ENCODE measurements at regions not wholly inside any gene's neighbourhood (a gene's known extent, or its start where the extent isn't known, plus 50 kb on each side); places are given as distances from the start of the nearest gene placed in this dataset.

DNA sequence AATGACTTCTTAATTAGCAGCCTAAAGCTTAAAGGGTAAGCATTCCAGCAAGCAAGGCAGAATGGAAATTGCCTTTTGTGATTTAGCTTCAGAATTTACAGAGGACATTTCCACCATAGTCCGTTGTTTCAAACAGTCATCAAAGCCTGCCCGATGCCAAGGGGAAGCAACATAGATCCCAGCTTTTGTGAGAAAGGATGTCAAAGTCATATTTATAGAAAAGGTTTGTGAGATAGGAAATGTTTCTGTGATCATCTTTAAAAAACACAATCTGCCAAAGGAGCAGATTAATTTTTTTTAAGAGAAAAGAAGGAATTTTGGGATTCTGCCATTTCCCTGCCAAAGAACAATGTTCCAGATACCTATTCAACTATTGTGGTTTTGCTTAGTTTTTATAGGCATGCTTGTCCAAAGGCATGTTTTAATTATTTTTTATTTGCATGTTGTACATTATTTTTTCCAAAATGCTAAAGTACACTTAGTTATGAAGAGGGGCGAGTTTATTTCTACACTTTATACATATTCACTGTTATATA is 346.9 kb downstream of the ZNF608 start:
- ChIA-PET CTCF (ENCODE audit: low intra/inter-chr PET ratio, low total read pairs) (no interaction called here), POLR2A (no interaction called here)
- 0 out of 5 replicates have a peak, but pooled peaks cover 0 to 6% of the 10 kb centered on the region in 2 experiments for H3K27me3 ChIP-seq (ENCODE audit: control insufficient read depth in 1 of 2, insufficient read depth in 2 of 2, low read length in 2 of 2)
- in situ Hi-C loops (cut with HindIII; ENCODE audit: extremely low pct_ligation_motif_present, low pct_unique_long_range_greater_than_20kb): no loop called here
- DNase-seq (ENCODE audit: low spot score): no peak
- intact Hi-C loops (cut with micrococcal nuclease; ENCODE audit: unreplicated experiment): no loop called here
- ATAC-seq: no peak
- no peak for FAIRE-seq
- H3K9ac ChIP-seq (ENCODE audit: insufficient read depth, low read depth, low read length): no peak overlapping the region
- H4K20me1 ChIP-seq (ENCODE audit: insufficient read depth, low read length): no peaks in the 10 kb centered on the region
- H3K4me3 ChIP-seq (replicated peaks in 1 of 3; ENCODE audit: insufficient read depth in 1 of 3, low read depth in 2 of 3, low read length in 3 of 3): no peak overlapping the region
- no peak overlapping the region for H2AFZ ChIP-seq (ENCODE audit: low read length)
- no TSS peak for BruUV-seq (replicated peaks)
- H3K27ac ChIP-seq (ENCODE audit: extremely low read length, insufficient read depth, low read length): no peak overlapping the region
- 54% methylated on average over 3 of the region's 3 CpGs for WGBS (ENCODE audit: low lambda C conversion rate)
- no peaks in the 10 kb centered on the region for H3K9me3 ChIP-seq (ENCODE audit: low read length)
- H3K79me2 ChIP-seq (ENCODE audit: insufficient read depth, low read length): no peaks in the 10 kb centered on the region
- no peak overlapping the region for H3K4me2 ChIP-seq (ENCODE audit: low read depth, low read length)
- H3K36me3 ChIP-seq (replicated peaks in 1 of 2; ENCODE audit: control insufficient read depth in 1 of 2, insufficient read depth in 2 of 2, low read length in 2 of 2): no peaks in the 10 kb centered on the region
- H3K4me1 ChIP-seq (ENCODE audit: insufficient read depth, low read length): no peaks in the 10 kb centered on the region
- no peak for TF ChIP-seq KLF15 (CRISPR knock-in tag; IDR thresholded peaks at IDR 0.05; ENCODE audit: borderline replicate concordance)
- TF ChIP-seq, protein P1, sequence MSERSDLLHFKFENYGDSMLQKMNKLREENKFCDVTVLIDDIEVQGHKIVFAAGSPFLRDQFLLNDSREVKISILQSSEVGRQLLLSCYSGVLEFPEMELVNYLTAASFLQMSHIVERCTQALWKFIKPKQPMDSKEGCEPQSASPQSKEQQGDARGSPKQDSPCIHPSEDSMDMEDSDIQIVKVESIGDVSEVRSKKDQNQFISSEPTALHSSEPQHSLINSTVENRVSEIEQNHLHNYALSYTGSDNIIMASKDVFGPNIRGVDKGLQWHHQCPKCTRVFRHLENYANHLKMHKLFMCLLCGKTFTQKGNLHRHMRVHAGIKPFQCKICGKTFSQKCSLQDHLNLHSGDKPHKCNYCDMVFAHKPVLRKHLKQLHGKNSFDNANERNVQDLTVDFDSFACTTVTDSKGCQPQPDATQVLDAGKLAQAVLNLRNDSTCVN (CRISPR knock-in tag; IDR thresholded peaks at IDR 0.05; ENCODE audit: borderline replicate concordance): no peak
- no peak for TF ChIP-seq CCAR2 (optimal IDR thresholded peaks at IDR 0.05; ENCODE audit: low read depth, low read length)
- TF ChIP-seq, protein P2, sequence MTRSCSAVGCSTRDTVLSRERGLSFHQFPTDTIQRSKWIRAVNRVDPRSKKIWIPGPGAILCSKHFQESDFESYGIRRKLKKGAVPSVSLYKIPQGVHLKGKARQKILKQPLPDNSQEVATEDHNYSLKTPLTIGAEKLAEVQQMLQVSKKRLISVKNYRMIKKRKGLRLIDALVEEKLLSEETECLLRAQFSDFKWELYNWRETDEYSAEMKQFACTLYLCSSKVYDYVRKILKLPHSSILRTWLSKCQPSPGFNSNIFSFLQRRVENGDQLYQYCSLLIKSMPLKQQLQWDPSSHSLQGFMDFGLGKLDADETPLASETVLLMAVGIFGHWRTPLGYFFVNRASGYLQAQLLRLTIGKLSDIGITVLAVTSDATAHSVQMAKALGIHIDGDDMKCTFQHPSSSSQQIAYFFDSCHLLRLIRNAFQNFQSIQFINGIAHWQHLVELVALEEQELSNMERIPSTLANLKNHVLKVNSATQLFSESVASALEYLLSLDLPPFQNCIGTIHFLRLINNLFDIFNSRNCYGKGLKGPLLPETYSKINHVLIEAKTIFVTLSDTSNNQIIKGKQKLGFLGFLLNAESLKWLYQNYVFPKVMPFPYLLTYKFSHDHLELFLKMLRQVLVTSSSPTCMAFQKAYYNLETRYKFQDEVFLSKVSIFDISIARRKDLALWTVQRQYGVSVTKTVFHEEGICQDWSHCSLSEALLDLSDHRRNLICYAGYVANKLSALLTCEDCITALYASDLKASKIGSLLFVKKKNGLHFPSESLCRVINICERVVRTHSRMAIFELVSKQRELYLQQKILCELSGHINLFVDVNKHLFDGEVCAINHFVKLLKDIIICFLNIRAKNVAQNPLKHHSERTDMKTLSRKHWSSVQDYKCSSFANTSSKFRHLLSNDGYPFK (CRISPR knock-in tag; IDR thresholded peaks at IDR 0.05; ENCODE audit: borderline replicate concordance): no peak
- TF ChIP-seq, protein P3, sequence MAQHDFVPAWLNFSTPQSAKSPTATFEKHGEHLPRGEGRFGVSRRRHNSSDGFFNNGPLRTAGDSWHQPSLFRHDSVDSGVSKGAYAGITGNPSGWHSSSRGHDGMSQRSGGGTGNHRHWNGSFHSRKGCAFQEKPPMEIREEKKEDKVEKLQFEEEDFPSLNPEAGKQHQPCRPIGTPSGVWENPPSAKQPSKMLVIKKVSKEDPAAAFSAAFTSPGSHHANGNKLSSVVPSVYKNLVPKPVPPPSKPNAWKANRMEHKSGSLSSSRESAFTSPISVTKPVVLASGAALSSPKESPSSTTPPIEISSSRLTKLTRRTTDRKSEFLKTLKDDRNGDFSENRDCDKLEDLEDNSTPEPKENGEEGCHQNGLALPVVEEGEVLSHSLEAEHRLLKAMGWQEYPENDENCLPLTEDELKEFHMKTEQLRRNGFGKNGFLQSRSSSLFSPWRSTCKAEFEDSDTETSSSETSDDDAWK (CRISPR knock-in tag; IDR thresholded peaks at IDR 0.05): no peak
- TF ChIP-seq, protein P4, sequence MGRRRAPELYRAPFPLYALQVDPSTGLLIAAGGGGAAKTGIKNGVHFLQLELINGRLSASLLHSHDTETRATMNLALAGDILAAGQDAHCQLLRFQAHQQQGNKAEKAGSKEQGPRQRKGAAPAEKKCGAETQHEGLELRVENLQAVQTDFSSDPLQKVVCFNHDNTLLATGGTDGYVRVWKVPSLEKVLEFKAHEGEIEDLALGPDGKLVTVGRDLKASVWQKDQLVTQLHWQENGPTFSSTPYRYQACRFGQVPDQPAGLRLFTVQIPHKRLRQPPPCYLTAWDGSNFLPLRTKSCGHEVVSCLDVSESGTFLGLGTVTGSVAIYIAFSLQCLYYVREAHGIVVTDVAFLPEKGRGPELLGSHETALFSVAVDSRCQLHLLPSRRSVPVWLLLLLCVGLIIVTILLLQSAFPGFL (CRISPR knock-in tag; IDR thresholded peaks at IDR 0.05): no peak
- TF ChIP-seq, protein P5, sequence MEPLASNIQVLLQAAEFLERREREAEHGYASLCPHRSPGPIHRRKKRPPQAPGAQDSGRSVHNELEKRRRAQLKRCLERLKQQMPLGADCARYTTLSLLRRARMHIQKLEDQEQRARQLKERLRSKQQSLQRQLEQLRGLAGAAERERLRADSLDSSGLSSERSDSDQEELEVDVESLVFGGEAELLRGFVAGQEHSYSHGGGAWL (CRISPR knock-in tag; IDR thresholded peaks at IDR 0.05): no peak
- TF ChIP-seq, protein P6, sequence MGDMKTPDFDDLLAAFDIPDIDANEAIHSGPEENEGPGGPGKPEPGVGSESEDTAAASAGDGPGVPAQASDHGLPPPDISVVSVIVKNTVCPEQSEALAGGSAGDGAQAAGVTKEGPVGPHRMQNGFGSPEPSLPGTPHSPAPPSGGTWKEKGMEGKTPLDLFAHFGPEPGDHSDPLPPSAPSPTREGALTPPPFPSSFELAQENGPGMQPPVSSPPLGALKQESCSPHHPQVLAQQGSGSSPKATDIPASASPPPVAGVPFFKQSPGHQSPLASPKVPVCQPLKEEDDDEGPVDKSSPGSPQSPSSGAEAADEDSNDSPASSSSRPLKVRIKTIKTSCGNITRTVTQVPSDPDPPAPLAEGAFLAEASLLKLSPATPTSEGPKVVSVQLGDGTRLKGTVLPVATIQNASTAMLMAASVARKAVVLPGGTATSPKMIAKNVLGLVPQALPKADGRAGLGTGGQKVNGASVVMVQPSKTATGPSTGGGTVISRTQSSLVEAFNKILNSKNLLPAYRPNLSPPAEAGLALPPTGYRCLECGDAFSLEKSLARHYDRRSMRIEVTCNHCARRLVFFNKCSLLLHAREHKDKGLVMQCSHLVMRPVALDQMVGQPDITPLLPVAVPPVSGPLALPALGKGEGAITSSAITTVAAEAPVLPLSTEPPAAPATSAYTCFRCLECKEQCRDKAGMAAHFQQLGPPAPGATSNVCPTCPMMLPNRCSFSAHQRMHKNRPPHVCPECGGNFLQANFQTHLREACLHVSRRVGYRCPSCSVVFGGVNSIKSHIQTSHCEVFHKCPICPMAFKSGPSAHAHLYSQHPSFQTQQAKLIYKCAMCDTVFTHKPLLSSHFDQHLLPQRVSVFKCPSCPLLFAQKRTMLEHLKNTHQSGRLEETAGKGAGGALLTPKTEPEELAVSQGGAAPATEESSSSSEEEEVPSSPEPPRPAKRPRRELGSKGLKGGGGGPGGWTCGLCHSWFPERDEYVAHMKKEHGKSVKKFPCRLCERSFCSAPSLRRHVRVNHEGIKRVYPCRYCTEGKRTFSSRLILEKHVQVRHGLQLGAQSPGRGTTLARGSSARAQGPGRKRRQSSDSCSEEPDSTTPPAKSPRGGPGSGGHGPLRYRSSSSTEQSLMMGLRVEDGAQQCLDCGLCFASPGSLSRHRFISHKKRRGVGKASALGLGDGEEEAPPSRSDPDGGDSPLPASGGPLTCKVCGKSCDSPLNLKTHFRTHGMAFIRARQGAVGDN (CRISPR knock-in tag; IDR thresholded peaks at IDR 0.05): no peak
- no peak for TF ChIP-seq FOXM1 (CRISPR knock-in tag; IDR thresholded peaks at IDR 0.05)
- TF ChIP-seq SKI (IDR thresholded peaks at IDR 0.05; ENCODE audit: partially characterized antibody): no peak
- TF ChIP-seq GPN1 (CRISPR knock-in tag; IDR thresholded peaks at IDR 0.05; ENCODE audit: borderline replicate concordance): no peak
- TF ChIP-seq ZFP36 (IDR thresholded peaks at IDR 0.05; ENCODE audit: borderline replicate concordance, low read depth, low read length, partially characterized antibody): no peak
